Body of pancreas (tissue), 4 donors: ENCODE measurements at regions not wholly inside any gene's neighbourhood (a gene's known extent, or its start where the extent isn't known, plus 50 kb on each side); places are given as distances from the start of the nearest gene placed in this dataset.

ENCODE experiments used
- POLR2A ChIP-seq, 3 donors: fragments of 450-650 bp; IDR thresholded peaks; one replicate each; pipeline ENCODE4 v1.6.1; 2016; ENCODE audit warnings: antibody characterized with exemption in 3 of 3, mild to moderate bottlenecking in 2 of 3
- TF ChIP-seq, protein P1 (sequence below), 7 experiments: fragments of 450-650 bp in 4 of 7; fragments of 200-600 bp in 3 of 7; sonication (generic) in 3 of 7; IDR thresholded peaks; one replicate each; pipeline ENCODE4 v1.5.1; 2016 to 2019; ENCODE audit warnings: antibody characterized with exemption in 7 of 7

DNA sequence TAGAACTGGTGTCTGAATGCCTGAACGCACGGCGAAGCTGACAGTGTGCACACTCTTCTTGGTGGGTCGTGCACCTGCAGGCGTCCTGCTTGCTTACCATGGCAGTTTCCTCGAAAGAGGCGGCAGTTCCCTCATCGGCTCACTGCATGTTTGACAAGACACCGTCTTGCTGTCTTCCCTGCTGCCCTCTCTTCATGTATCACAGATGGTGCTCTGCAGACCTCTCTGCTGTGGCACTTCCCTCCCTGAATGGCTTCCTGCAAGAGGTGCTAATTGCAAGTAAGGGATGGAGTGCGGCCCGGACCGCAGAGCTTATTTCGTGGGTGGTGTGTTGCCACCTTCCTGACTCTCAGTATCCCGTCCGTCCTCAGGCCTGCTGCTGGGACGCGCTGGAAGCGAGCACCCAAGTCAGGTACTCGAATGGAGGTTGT, 156.7 kb upstream of the RTL1 start:
- TF ChIP-seq, protein P1, sequence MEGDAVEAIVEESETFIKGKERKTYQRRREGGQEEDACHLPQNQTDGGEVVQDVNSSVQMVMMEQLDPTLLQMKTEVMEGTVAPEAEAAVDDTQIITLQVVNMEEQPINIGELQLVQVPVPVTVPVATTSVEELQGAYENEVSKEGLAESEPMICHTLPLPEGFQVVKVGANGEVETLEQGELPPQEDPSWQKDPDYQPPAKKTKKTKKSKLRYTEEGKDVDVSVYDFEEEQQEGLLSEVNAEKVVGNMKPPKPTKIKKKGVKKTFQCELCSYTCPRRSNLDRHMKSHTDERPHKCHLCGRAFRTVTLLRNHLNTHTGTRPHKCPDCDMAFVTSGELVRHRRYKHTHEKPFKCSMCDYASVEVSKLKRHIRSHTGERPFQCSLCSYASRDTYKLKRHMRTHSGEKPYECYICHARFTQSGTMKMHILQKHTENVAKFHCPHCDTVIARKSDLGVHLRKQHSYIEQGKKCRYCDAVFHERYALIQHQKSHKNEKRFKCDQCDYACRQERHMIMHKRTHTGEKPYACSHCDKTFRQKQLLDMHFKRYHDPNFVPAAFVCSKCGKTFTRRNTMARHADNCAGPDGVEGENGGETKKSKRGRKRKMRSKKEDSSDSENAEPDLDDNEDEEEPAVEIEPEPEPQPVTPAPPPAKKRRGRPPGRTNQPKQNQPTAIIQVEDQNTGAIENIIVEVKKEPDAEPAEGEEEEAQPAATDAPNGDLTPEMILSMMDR (IDR thresholded peaks at IDR 0.05): no peak
- TF ChIP-seq POLR2A (IDR thresholded peaks at IDR 0.05): no peak
